ENCODE measurements at regions not wholly inside any gene's neighbourhood (a gene's known extent, or its start where the extent isn't known, plus 50 kb on each side); places are given as distances from the start of the nearest gene placed in this dataset.
A peak's percentile ranks its signal among the peaks of the same experiment; 100 is the strongest.

- Histone ChIP-seq H4K8ac (ENCODE audit: low read depth, low read length) (no peak overlapping the region), H3K4me2 (ENCODE audit: insufficient read depth, low read length, poor library complexity, severe bottlenecking) (no peak overlapping the region), H3K9me3 (replicated peaks in 1 of 2; ENCODE audit: control insufficient read depth in 2 of 2, insufficient read depth in 1 of 2, low read depth in 1 of 2, low read length in 2 of 2) (peaks cover 0 to 20% of the 10 kb centered on the region in 2 donors), H2AFZ (ENCODE audit: low read length) (no peak overlapping the region), H2BK12ac (ENCODE audit: low read length) (no peak overlapping the region), H2BK5ac (ENCODE audit: low read length) (no peak overlapping the region), H3K18ac (ENCODE audit: low read length) (no peak overlapping the region), H3K23ac (ENCODE audit: low read depth, low read length, poor library complexity) (no peak overlapping the region), H3K27me3 (ENCODE audit: control insufficient read depth in 3 of 3, insufficient read depth in 3 of 3, low read depth in 1 of 3, low read length in 3 of 3) (no peaks in the 10 kb centered on the region), H3K9ac (ENCODE audit: low read depth, low read length, poor library complexity) (no peak overlapping the region), H2BK120ac (ENCODE audit: low read depth, low read length) (no peak overlapping the region), H3K4me1 (ENCODE audit: control insufficient read depth in 2 of 2, insufficient read depth in 1 of 2, low read depth in 1 of 2, low read length in 2 of 2) (peaks cover 10 to 31% of the 10 kb centered on the region in 2 donors), H3K14ac (ENCODE audit: low read length) (no peak overlapping the region), H2AK5ac (ENCODE audit: low read depth, low read length) (no peak overlapping the region), H3K4ac (ENCODE audit: low read length) (no peak overlapping the region), H2BK15ac (ENCODE audit: low read length) (no peak overlapping the region), H3K27ac (replicated peaks; ENCODE audit: low read length) (no peak overlapping the region), H3K36me3 (replicated peaks in 1 of 2; ENCODE audit: control insufficient read depth in 2 of 2, insufficient read depth in 2 of 2, low read length in 2 of 2) (no peaks in the 10 kb centered on the region), H3K4me3 (ENCODE audit: low read length in 2 of 2) (no peak overlapping the region), H4K91ac (ENCODE audit: low read depth, low read length, poor library complexity) (no peak overlapping the region), H3K79me1 (ENCODE audit: low read depth, low read length) (no peaks in the 10 kb centered on the region)
- no peak for DNase-seq (ENCODE audit: low spot score)
- no CpG with 5 or more reads among the region's 5 CpGs for WGBS, 2 donors (ENCODE audit: extremely low coverage in 2 of 2, insufficient read length in 2 of 2, insufficient replicate concordance in 1 of 2)
These were observed 224.2 kb downstream of the FOXO1 start for GRCh38 chr13:40442231-40442630.

- H2AFZ ChIP-seq (ENCODE audit: low read length), result no peak overlapping the region
- H3K4me1 ChIP-seq (ENCODE audit: control insufficient read depth in 2 of 2, insufficient read depth in 1 of 2, low read depth in 1 of 2, low read length in 2 of 2), result peaks cover 10 to 28% of the 10 kb centered on the region in 2 donors
- no peak overlapping the region for H2BK15ac ChIP-seq (ENCODE audit: low read length)
- no peak overlapping the region for H3K14ac ChIP-seq (ENCODE audit: low read length)
- no peak overlapping the region for H3K4me3 ChIP-seq (ENCODE audit: low read length in 2 of 2)
- H3K27ac ChIP-seq (replicated peaks; ENCODE audit: low read length), result no peak overlapping the region
- no peak overlapping the region for H2BK12ac ChIP-seq (ENCODE audit: low read length)
- H3K9me3 ChIP-seq (replicated peaks in 1 of 2; ENCODE audit: control insufficient read depth in 2 of 2, insufficient read depth in 1 of 2, low read depth in 1 of 2, low read length in 2 of 2), result peaks cover 0 to 20% of the 10 kb centered on the region in 2 donors
- no peak overlapping the region for H4K91ac ChIP-seq (ENCODE audit: low read depth, low read length, poor library complexity)
- H4K8ac ChIP-seq (ENCODE audit: low read depth, low read length), result no peak overlapping the region
- no peaks in the 10 kb centered on the region for H3K36me3 ChIP-seq (replicated peaks in 1 of 2; ENCODE audit: control insufficient read depth in 2 of 2, insufficient read depth in 2 of 2, low read length in 2 of 2)
- no peak for DNase-seq (ENCODE audit: low spot score)
- H2AK5ac ChIP-seq (ENCODE audit: low read depth, low read length), result no peak overlapping the region
- H3K79me1 ChIP-seq (ENCODE audit: low read depth, low read length), result no peaks in the 10 kb centered on the region
- H3K27me3 ChIP-seq (ENCODE audit: control insufficient read depth in 3 of 3, insufficient read depth in 3 of 3, low read depth in 1 of 3, low read length in 3 of 3), result no peaks in the 10 kb centered on the region
- no peak overlapping the region for H2BK5ac ChIP-seq (ENCODE audit: low read length)
- no peak overlapping the region for H2BK120ac ChIP-seq (ENCODE audit: low read depth, low read length)
- no CpG with 5 or more reads among the region's 6 CpGs for WGBS, 2 donors (ENCODE audit: extremely low coverage in 2 of 2, insufficient read length in 2 of 2, insufficient replicate concordance in 1 of 2)
- no peak overlapping the region for H3K4me2 ChIP-seq (ENCODE audit: insufficient read depth, low read length, poor library complexity, severe bottlenecking)
- H3K23ac ChIP-seq (ENCODE audit: low read depth, low read length, poor library complexity), result no peak overlapping the region
- H3K9ac ChIP-seq (ENCODE audit: low read depth, low read length, poor library complexity), result no peak overlapping the region
- no peak overlapping the region for H3K4ac ChIP-seq (ENCODE audit: low read length)
- no peak overlapping the region for H3K18ac ChIP-seq (ENCODE audit: low read length)
These were observed 223.6 kb downstream of the FOXO1 start for GRCh38 chr13:40442826-40443225.

- H2BK12ac ChIP-seq (ENCODE audit: low read length), result no peak overlapping the region
- H2BK15ac ChIP-seq (ENCODE audit: low read length), result no peak overlapping the region
- no peak overlapping the region for H3K4me2 ChIP-seq (ENCODE audit: insufficient read depth, low read length, poor library complexity, severe bottlenecking)
- H3K27me3 ChIP-seq (ENCODE audit: control insufficient read depth in 3 of 3, insufficient read depth in 3 of 3, low read depth in 1 of 3, low read length in 3 of 3), result no peaks in the 10 kb centered on the region
- H3K4me1 ChIP-seq (ENCODE audit: control insufficient read depth in 2 of 2, insufficient read depth in 1 of 2, low read depth in 1 of 2, low read length in 2 of 2), result peaks cover 10 to 18% of the 10 kb centered on the region in 2 donors
- no peak overlapping the region for H2BK5ac ChIP-seq (ENCODE audit: low read length)
- H3K23ac ChIP-seq (ENCODE audit: low read depth, low read length, poor library complexity), result no peak overlapping the region
- H2AFZ ChIP-seq (ENCODE audit: low read length), result no peak overlapping the region
- H3K79me1 ChIP-seq (ENCODE audit: low read depth, low read length), result no peaks in the 10 kb centered on the region
- H3K18ac ChIP-seq (ENCODE audit: low read length), result no peak overlapping the region
- H2AK5ac ChIP-seq (ENCODE audit: low read depth, low read length), result no peak overlapping the region
- H3K9ac ChIP-seq (ENCODE audit: low read depth, low read length, poor library complexity), result no peak overlapping the region
- H4K8ac ChIP-seq (ENCODE audit: low read depth, low read length), result no peak overlapping the region
- H3K4ac ChIP-seq (ENCODE audit: low read length), result no peak overlapping the region
- H2BK120ac ChIP-seq (ENCODE audit: low read depth, low read length), result no peak overlapping the region
- no peak overlapping the region for H4K91ac ChIP-seq (ENCODE audit: low read depth, low read length, poor library complexity)
- no peak overlapping the region for H3K14ac ChIP-seq (ENCODE audit: low read length)
- no peak overlapping the region for H3K4me3 ChIP-seq (ENCODE audit: low read length in 2 of 2)
- no CpG with 5 or more reads among the region's 3 CpGs for WGBS, 2 donors (ENCODE audit: extremely low coverage in 2 of 2, insufficient read length in 2 of 2, insufficient replicate concordance in 1 of 2)
- no peaks in the 10 kb centered on the region for H3K36me3 ChIP-seq (replicated peaks in 1 of 2; ENCODE audit: control insufficient read depth in 2 of 2, insufficient read depth in 2 of 2, low read length in 2 of 2)
- no peak for DNase-seq (ENCODE audit: low spot score)
- H3K27ac ChIP-seq (replicated peaks; ENCODE audit: low read length), result no peak overlapping the region
- H3K9me3 ChIP-seq (replicated peaks in 1 of 2; ENCODE audit: control insufficient read depth in 2 of 2, insufficient read depth in 1 of 2, low read depth in 1 of 2, low read length in 2 of 2), result peaks cover 3 to 25% of the 10 kb centered on the region in 2 donors
These were observed 222.2 kb downstream of the FOXO1 start for GRCh38 chr13:40444241-40444640.

- WGBS, 2 donors (ENCODE audit: extremely low coverage in 2 of 2, insufficient read length in 2 of 2, insufficient replicate concordance in 1 of 2), result no CpG with 5 or more reads among the region's 11 CpGs
- Histone ChIP-seq H3K27ac (replicated peaks; ENCODE audit: low read length) (no peak overlapping the region), H3K9ac (ENCODE audit: low read depth, low read length, poor library complexity) (no peak overlapping the region), H2AFZ (ENCODE audit: low read length) (no peak overlapping the region), H3K4me3 (ENCODE audit: low read length in 2 of 2) (no peak overlapping the region), H2BK5ac (ENCODE audit: low read length) (no peak overlapping the region), H3K4ac (ENCODE audit: low read length) (no peak overlapping the region), H3K14ac (ENCODE audit: low read length) (no peak overlapping the region), H2BK120ac (ENCODE audit: low read depth, low read length) (no peak overlapping the region), H3K36me3 (replicated peaks in 1 of 2; ENCODE audit: control insufficient read depth in 2 of 2, insufficient read depth in 2 of 2, low read length in 2 of 2) (no peaks in the 10 kb centered on the region), H3K9me3 (replicated peaks in 1 of 2; ENCODE audit: control insufficient read depth in 2 of 2, insufficient read depth in 1 of 2, low read depth in 1 of 2, low read length in 2 of 2) (peaks cover 4 to 17% of the 10 kb centered on the region in 2 donors), H3K18ac (ENCODE audit: low read length) (peak overlapping the region; percentile 12), H4K91ac (ENCODE audit: low read depth, low read length, poor library complexity) (no peak overlapping the region), H2AK5ac (ENCODE audit: low read depth, low read length) (no peak overlapping the region), H2BK12ac (ENCODE audit: low read length) (no peak overlapping the region), H4K8ac (ENCODE audit: low read depth, low read length) (no peak overlapping the region), H2BK15ac (ENCODE audit: low read length) (no peak overlapping the region), H3K4me2 (ENCODE audit: insufficient read depth, low read length, poor library complexity, severe bottlenecking) (no peak overlapping the region), H3K23ac (ENCODE audit: low read depth, low read length, poor library complexity) (no peak overlapping the region), H3K79me1 (ENCODE audit: low read depth, low read length) (no peaks in the 10 kb centered on the region), H3K27me3 (ENCODE audit: control insufficient read depth in 3 of 3, insufficient read depth in 3 of 3, low read depth in 1 of 3, low read length in 3 of 3) (no peaks in the 10 kb centered on the region), H3K4me1 (ENCODE audit: control insufficient read depth in 2 of 2, insufficient read depth in 1 of 2, low read depth in 1 of 2, low read length in 2 of 2) (peaks cover 10 to 18% of the 10 kb centered on the region in 2 donors)
- no peak for DNase-seq (ENCODE audit: low spot score)
These were observed 220.9 kb downstream of the FOXO1 start for GRCh38 chr13:40445557-40445990.

All from neuronal stem cell (in vitro differentiated cells).